GM23338 (cell line): ENCODE measurements at regions not wholly inside any gene's neighbourhood (a gene's known extent, or its start where the extent isn't known, plus 50 kb on each side); places are given as distances from the start of the nearest gene placed in this dataset.

Experiments
- CREB1 ChIP-seq: fragments of 250-450 bp; sonication (Bioruptor Pico); IDR thresholded peaks from 2 replicates; pipeline ENCODE4 v1.5.0; 2020; ENCODE audit warnings: low read depth, mild to moderate bottlenecking, moderate library complexity
- CTCF ChIP-seq, 2 experiments: fragments of 200-600 bp in 1 of 2; sonication (generic) in 1 of 2; conservative IDR thresholded peaks; 2 replicates each; pipeline versions ENCODE4 v1.5.1 to v1.6.1; 2016 to 2017; ENCODE audit warnings: antibody characterized with exemption in 2 of 2, low read depth in 2 of 2, mild to moderate bottlenecking in 2 of 2, moderate library complexity in 1 of 2
- ETS1 ChIP-seq: IDR thresholded peaks from 2 replicates; pipeline ENCODE4 v1.6.1; 2016; ENCODE audit warnings: antibody characterized with exemption
- EZH2 ChIP-seq: fragments of 200-600 bp; sonication (generic); IDR thresholded peaks from one replicate; pipeline ENCODE4 v1.8.0; 2017; ENCODE audit warnings: antibody characterized with exemption, mild to moderate bottlenecking, low read depth; ENCODE audit not compliant: unreplicated experiment
- EZH2phosphoT487 ChIP-seq: fragments of 200-600 bp; sonication (generic); IDR thresholded peaks from one replicate; pipeline ENCODE4 v1.8.1; 2018; ENCODE audit warnings: antibody characterized with exemption; ENCODE audit not compliant: unreplicated experiment
- JUNB ChIP-seq: IDR thresholded peaks from one replicate; pipeline ENCODE4 v1.6.1; 2016; ENCODE audit warnings: antibody characterized with exemption; ENCODE audit not compliant: unreplicated experiment
- NANOG ChIP-seq: IDR thresholded peaks from 2 replicates; pipeline ENCODE4 v1.6.1; 2016; ENCODE audit warnings: antibody characterized with exemption, borderline replicate concordance
- POLR2AphosphoS5 ChIP-seq: IDR thresholded peaks from 2 replicates; pipeline ENCODE4 v1.6.1; 2016; ENCODE audit warnings: antibody characterized with exemption, low read depth
- REST ChIP-seq: IDR thresholded peaks from one replicate; pipeline ENCODE4 v1.6.1; 2018; ENCODE audit warnings: antibody characterized with exemption; ENCODE audit not compliant: unreplicated experiment
- STAT1 ChIP-seq: IDR thresholded peaks from one replicate; pipeline ENCODE4 v1.6.1; 2016; ENCODE audit warnings: antibody characterized with exemption; ENCODE audit not compliant: unreplicated experiment
- ZNF114 ChIP-seq: fragments of 250-450 bp; sonication (Bioruptor Pico); IDR thresholded peaks from 2 replicates; pipeline ENCODE4 v1.5.0; 2020; ENCODE audit warnings: mild to moderate bottlenecking, moderate library complexity
- ZNF331 ChIP-seq: fragments of 250-450 bp; sonication (Bioruptor Pico); IDR thresholded peaks from 2 replicates; pipeline ENCODE4 v1.5.0; 2020; ENCODE audit warnings: low read depth, mild to moderate bottlenecking, moderate library complexity
- ZNF462 ChIP-seq: fragments of 250-450 bp; sonication (Bioruptor Pico); IDR thresholded peaks from 2 replicates; pipeline ENCODE4 v1.5.0; 2020; ENCODE audit warnings: mild to moderate bottlenecking, moderate library complexity

- TF ChIP-seq CTCF (conservative IDR thresholded peaks at IDR 0.05; ENCODE audit: low read depth in 2 of 2) (no peak), POLR2AphosphoS5 (no peak), EZH2 (no peak), EZH2phosphoT487 (no peak), REST (no peak), JUNB (no peak), CREB1 (no peak), ZNF114 (CRISPR knock-in tag) (no peak), ZNF462 (no peak), ZNF331 (CRISPR knock-in tag) (no peak), NANOG (no peak), ETS1 (no peak), STAT1 (no peak)
Observed at GRCh38 chr13:53182724-53183123, 154.1 kb downstream of the OLFM4 start.
